H1 (cell line): ENCODE measurements at regions not wholly inside any gene's neighbourhood (a gene's known extent, or its start where the extent isn't known, plus 50 kb on each side); places are given as distances from the start of the nearest gene placed in this dataset.

Experiments
- CTCF ChIA-PET: fragments of 300-600 bp; sonication (Branson Sonifier 250); formaldehyde crosslinking; loops from one replicate; lab custom pipeline; 2021; ENCODE audit not compliant: partially characterized antibody; lab: Charles Lee
- POLR2A ChIA-PET: fragments of 300-600 bp; sonication (Branson Sonifier 250); formaldehyde crosslinking; loops from one replicate; lab custom pipeline; 2021; ENCODE audit warnings: inconsistent platforms; ENCODE audit not compliant: partially characterized antibody; lab: Charles Lee
- DNase-seq, 2 experiments: peaks; one replicate each; pipeline versions ENCODE4 v3.0.0 to v3.0.0-alpha.2; 2010 to 2022; ENCODE audit warnings: low spot score in 2 of 2, low read depth in 1 of 2, mixed read lengths in 1 of 2
- FAIRE-seq: peaks from 2 replicates; lab custom pipeline; 2011; peaks lifted over from hg19 to GRCh38; lab: Jason Lieb, UNC
- H2AFZ ChIP-seq: 2 replicates; pipeline ENCODE4 v1.8.1; 2012; ENCODE audit warnings: low read length, inconsistent platforms
- H2AK5ac ChIP-seq: 2 replicates; pipeline ENCODE4 v1.6.1; 2013; ENCODE audit warnings: low read depth, low read length
- H2BK120ac ChIP-seq: replicated peaks from 2 replicates; pipeline ENCODE3; 2013; ENCODE audit warnings: low read depth, low read length, inconsistent platforms
- H2BK12ac ChIP-seq: 2 replicates; pipeline ENCODE4 v1.6.1; 2013; ENCODE audit warnings: low read depth, low read length
- H2BK15ac ChIP-seq: 2 replicates; pipeline ENCODE4 v1.6.1; 2013; ENCODE audit warnings: low read length
- H2BK20ac ChIP-seq: 2 replicates; pipeline ENCODE4 v1.6.1; 2013; ENCODE audit warnings: low read length
- H2BK5ac ChIP-seq: 2 replicates; pipeline ENCODE4 v1.6.1; 2013; ENCODE audit warnings: low read depth, low read length
- H3K14ac ChIP-seq: 2 replicates; pipeline ENCODE4 v1.6.1; 2013; ENCODE audit warnings: inconsistent platforms; ENCODE audit not compliant: insufficient read length
- H3K18ac ChIP-seq: 2 replicates; pipeline ENCODE4 v1.6.1; 2013; ENCODE audit warnings: low read length; ENCODE audit errors: extremely low read depth
- H3K23ac ChIP-seq: 2 replicates; pipeline ENCODE4 v1.6.1; 2013; ENCODE audit warnings: inconsistent platforms; ENCODE audit not compliant: insufficient read length
- H3K23me2 ChIP-seq: 2 replicates; pipeline ENCODE4 v1.6.1; 2013; ENCODE audit warnings: low read depth, low read length
- H3K27ac ChIP-seq: 2 replicates; pipeline ENCODE4 v1.6.1; 2011; ENCODE audit warnings: low read depth, low read length, inconsistent platforms
- H3K27me3 ChIP-seq, 4 experiments: replicated peaks in 1 of 4; 1 replicate in 1 of 4; 2 replicates in 3 of 4; pipeline versions ENCODE4 v1.6.1 to v1.8.1; 2011 to 2013; ENCODE audit warnings: low read length in 3 of 4, mild to moderate bottlenecking in 3 of 4, inconsistent platforms in 2 of 4, mixed read lengths in 2 of 4, moderate library complexity in 1 of 4; ENCODE audit not compliant: control insufficient read depth in 3 of 4, insufficient read depth in 3 of 4; ENCODE audit errors: extremely low read depth in 1 of 4
- H3K36me3 ChIP-seq, 4 experiments: 2 replicates each; pipeline versions ENCODE4 v1.6.1 to v1.8.1; 2011 to 2013; ENCODE audit warnings: mild to moderate bottlenecking in 4 of 4, low read length in 3 of 4, moderate library complexity in 2 of 4, control low read depth in 1 of 4, inconsistent platforms in 1 of 4; ENCODE audit not compliant: insufficient read depth in 4 of 4, control insufficient read depth in 2 of 4
- H3K4ac ChIP-seq: replicated peaks from 2 replicates; pipeline ENCODE3; 2013; ENCODE audit warnings: low read length, low read depth, mixed read lengths, inconsistent platforms; ENCODE audit not compliant: insufficient read length
- H3K4me1 ChIP-seq, 4 experiments: replicated peaks in 1 of 4; 1 replicate in 1 of 4; 2 replicates in 3 of 4; pipeline versions ENCODE4 v1.6.1 to v1.8.1; 2011 to 2013; ENCODE audit warnings: low read length in 3 of 4, inconsistent platforms in 2 of 4, mixed read lengths in 1 of 4; ENCODE audit not compliant: insufficient read depth in 4 of 4, control insufficient read depth in 3 of 4
- H3K4me2 ChIP-seq, 2 experiments: 2 replicates each; pipeline versions ENCODE4 v1.6.1 to v1.8.1; 2011 to 2013; ENCODE audit warnings: low read depth in 2 of 2, low read length in 2 of 2, control low read depth in 1 of 2, inconsistent platforms in 1 of 2, mild to moderate bottlenecking in 1 of 2; ENCODE audit not compliant: insufficient read depth in 1 of 2
- H3K4me3 ChIP-seq, 4 experiments: fragments of 200-600, 300-600 bp in 1 of 4; sonication (generic), shearing (Covaris generic), sonication (Bioruptor Twin) in 1 of 4; 2 replicates each; pipeline versions ENCODE4 v1.5.1 to v1.8.1; 2011 to 2016; ENCODE audit warnings: low read length in 4 of 4, low read depth in 3 of 4, control low read depth in 2 of 4, inconsistent platforms in 2 of 4, mild to moderate bottlenecking in 2 of 4, mixed read lengths in 1 of 4, moderate library complexity in 1 of 4; ENCODE audit not compliant: insufficient read depth in 2 of 4; ENCODE audit errors: extremely low read depth in 1 of 4
- H3K56ac ChIP-seq: replicated peaks from 2 replicates; pipeline ENCODE3; 2013; ENCODE audit warnings: low read depth, mild to moderate bottlenecking, mixed read lengths, low read length, inconsistent platforms; ENCODE audit not compliant: insufficient read length
- H3K79me1 ChIP-seq: 2 replicates; pipeline ENCODE4 v1.6.1; 2013; ENCODE audit warnings: low read depth, low read length, control low read depth
- H3K79me2 ChIP-seq, 2 experiments: 2 replicates each; pipeline versions ENCODE4 v1.6.1 to v1.8.1; 2012 to 2013; ENCODE audit warnings: low read length in 2 of 2, mild to moderate bottlenecking in 2 of 2, inconsistent platforms in 1 of 2; ENCODE audit not compliant: insufficient read depth in 2 of 2, control insufficient read depth in 1 of 2
- H3K9ac ChIP-seq, 4 experiments: replicated peaks in 1 of 4; 1 replicate in 1 of 4; 2 replicates in 3 of 4; pipeline versions ENCODE4 v1.6.1 to v1.8.1; 2011 to 2013; ENCODE audit warnings: low read depth in 3 of 4, low read length in 3 of 4, control low read depth in 2 of 4, mild to moderate bottlenecking in 2 of 4, moderate library complexity in 2 of 4, inconsistent platforms in 1 of 4; ENCODE audit errors: extremely low read depth in 1 of 4
- H3K9me3 ChIP-seq, 2 experiments: 2 replicates each; pipeline versions ENCODE4 v1.6.1 to v1.8.1; 2012 to 2013; ENCODE audit warnings: mild to moderate bottlenecking in 2 of 2, moderate library complexity in 2 of 2, control low read depth in 1 of 2, inconsistent platforms in 1 of 2, low read depth in 1 of 2, low read length in 1 of 2, mixed read lengths in 1 of 2; ENCODE audit not compliant: insufficient read depth in 2 of 2
- H4K20me1 ChIP-seq, 2 experiments: replicated peaks in 1 of 2; 2 replicates each; pipeline versions ENCODE3 to v1.8.1; 2011 to 2013; ENCODE audit warnings: inconsistent platforms in 2 of 2, low read length in 2 of 2, mild to moderate bottlenecking in 1 of 2; ENCODE audit not compliant: insufficient read depth in 2 of 2, control insufficient read depth in 1 of 2
- H4K5ac ChIP-seq: 2 replicates; pipeline ENCODE4 v1.6.1; 2013; ENCODE audit warnings: low read length, low read depth, mixed read lengths, inconsistent platforms; ENCODE audit not compliant: insufficient read length
- H4K8ac ChIP-seq: 2 replicates; pipeline ENCODE4 v1.8.0; 2013; ENCODE audit warnings: mild to moderate bottlenecking, moderate library complexity, low read length, inconsistent platforms; ENCODE audit not compliant: insufficient read depth; ENCODE audit errors: extremely low read depth
- H4K91ac ChIP-seq: replicated peaks from 2 replicates; pipeline ENCODE3; 2013; ENCODE audit warnings: low read length, mixed read lengths, inconsistent platforms; ENCODE audit not compliant: insufficient read length
- CHD2 ChIP-seq: IDR thresholded peaks from 2 replicates; pipeline ENCODE4 v1.6.1; 2012; ENCODE audit warnings: low read length, improper control_type of control experiment
- SUZ12 ChIP-seq: fragments of 200-600 bp; sonication (generic); IDR thresholded peaks from 2 replicates; pipeline ENCODE4 v1.6.1; 2012; ENCODE audit warnings: mild to moderate bottlenecking, inconsistent platforms, low read length, moderate library complexity, mixed read lengths
- TCF12 ChIP-seq: IDR thresholded peaks from 2 replicates; pipeline ENCODE4 v1.6.1; 2011; ENCODE audit warnings: low read depth, mild to moderate bottlenecking, low read length
- TEAD4 ChIP-seq: IDR thresholded peaks from 2 replicates; pipeline ENCODE4 v1.6.1; 2012; ENCODE audit warnings: low read depth, low read length, inconsistent platforms, mixed read lengths
- YY1 ChIP-seq: IDR thresholded peaks from 2 replicates; pipeline ENCODE4 v1.6.1; 2011; ENCODE audit warnings: low read depth, mild to moderate bottlenecking, low read length
- WGBS, 2 experiments: shearing (Covaris generic) in 1 of 2; methylation state at CpG; one replicate each; pipeline versions ENCODE4 v1.1.6 to v1.1.7; 2013 to 2015; ENCODE audit warnings: low lambda C conversion rate in 2 of 2, mixed read lengths in 2 of 2, inconsistent platforms in 1 of 2, low coverage in 1 of 2, missing lambda C conversion rate in 1 of 2; ENCODE audit not compliant: insufficient replicate concordance in 2 of 2, insufficient coverage in 1 of 2, insufficient read length in 1 of 2; ENCODE audit errors: extremely low coverage in 1 of 2, missing lambda C conversion rate in 1 of 2; 5-methylcytosine and 5-hydroxymethylcytosine counted together

- Histone ChIP-seq H2BK12ac (no peak overlapping the region), H3K79me2 (no peaks in the 10 kb centered on the region), H3K27ac (no peak overlapping the region), H2BK20ac (no peak overlapping the region), H3K4me1 (no peaks in the 10 kb centered on the region), H3K9me3 (no peaks in the 10 kb centered on the region)
- FAIRE-seq, result peak; percentile 65
- TF ChIP-seq TEAD4 (peak; percentile 95), CHD2 (no peak), SUZ12 (no peak), YY1 (no peak), TCF12 (no peak)
- TF ChIP-seq, all 59 proteins: peak for 1
- Histone ChIP-seq H2AFZ (no peak overlapping the region), H3K79me1 (no peaks in the 10 kb centered on the region), H4K8ac (no peak overlapping the region), H3K36me3 (no peaks in the 10 kb centered on the region), H3K27me3 (peaks cover 0 to 1% (median 0%) of the 10 kb centered on the region in 4 experiments; a peak in 1 of 7 replicates), H3K23ac (no peak overlapping the region), H2BK15ac (no peak overlapping the region), H3K18ac (no peak overlapping the region), H4K20me1 (no peaks in the 10 kb centered on the region), H3K4me2 (no peak overlapping the region), H3K23me2 (no peaks in the 10 kb centered on the region), H3K4ac (no peak overlapping the region), H2AK5ac (no peak overlapping the region), H4K91ac (no peak overlapping the region), H3K4me3 (no peak overlapping the region), H3K9ac (no peak overlapping the region), H3K56ac (no peak overlapping the region), H3K14ac (no peak overlapping the region), H4K5ac (no peak overlapping the region), H2BK120ac (no peak overlapping the region), H2BK5ac (no peak overlapping the region)
- no peak for DNase-seq
- 75% methylated on average over 3 of the region's 3 CpGs; no CpG with 5 or more reads in 1 of the 2 experiments for WGBS, 2 experiments
- ChIA-PET CTCF (no interaction called here), POLR2A (no interaction called here)
Measured at GRCh38 chr21:15549671-15550070, 180.1 kb upstream of the USP25 start.
